HepG2 (cell line): ENCODE measurements at regions not wholly inside any gene's neighbourhood (a gene's known extent, or its start where the extent isn't known, plus 50 kb on each side); places are given as distances from the start of the nearest gene placed in this dataset.

ENCODE experiments used
- ATAC-seq: fragments of 200-7000 bp; cut with Tn5 transposase; 3 replicates; pipeline ENCODE4 v1.9.1; 2020; ENCODE audit warnings: mild to moderate bottlenecking, moderate library complexity
- BruUV-seq: library from RNA; stranded (reverse); fragments of 400-500 nt; replicated peaks from 2 replicates; lab custom pipeline; 2021; lab: Mats Ljungman, UMichigan
- CTCF ChIA-PET: fragments of 300-600 bp; formaldehyde crosslinking; extraction: SDS; loops from one replicate; lab custom pipeline; 2021; ENCODE audit warnings: low total read pairs, inconsistent platforms, low intra/inter-chr PET ratio; lab: Yijun Ruan, JAX
- POLR2A ChIA-PET: fragments of 350-600 bp; sonication (Branson Sonifier 250); formaldehyde crosslinking; loops from one replicate; lab custom pipeline; 2020; ENCODE audit warnings: antibody characterized with exemption, inconsistent platforms; lab: Yijun Ruan, JAX
- DNase-seq: peaks from one replicate; pipeline ENCODE4 v3.0.0-alpha.2; 2015; ENCODE audit warnings: low spot score
- FAIRE-seq: peaks from 3 replicates; lab custom pipeline; 2011; peaks lifted over from hg19 to GRCh38; lab: Jason Lieb, UNC
- H2AFZ ChIP-seq: one replicate; pipeline ENCODE4 v1.6.1; 2011; ENCODE audit warnings: low read length, inconsistent platforms
- H3K27ac ChIP-seq: fragments of 300-600 bp; 3 replicates; pipeline ENCODE4 v1.8.0; 2011; ENCODE audit warnings: mixed run types, mild to moderate bottlenecking, mixed read lengths, low read length, inconsistent platforms; ENCODE audit not compliant: insufficient read depth; ENCODE audit errors: extremely low read length
- H3K27me3 ChIP-seq, 2 experiments: fragments of 200-600 bp in 1 of 2; 2 replicates in 1 of 2; 3 replicates in 1 of 2; pipeline versions ENCODE4 v1.6.0 to v1.8.0; 2011; ENCODE audit warnings: low read length in 2 of 2, mild to moderate bottlenecking in 2 of 2, moderate library complexity in 2 of 2, inconsistent platforms in 1 of 2; ENCODE audit not compliant: insufficient read depth in 2 of 2, control insufficient read depth in 1 of 2
- H3K36me3 ChIP-seq, 2 experiments: fragments of 200-600 bp in 1 of 2; replicated peaks in 1 of 2; 2 replicates in 1 of 2; 3 replicates in 1 of 2; pipeline versions ENCODE4 v1.5.1 to v1.8.0; 2011; ENCODE audit warnings: low read length in 2 of 2, inconsistent platforms in 1 of 2; ENCODE audit not compliant: insufficient read depth in 2 of 2, control insufficient read depth in 1 of 2
- H3K4me1 ChIP-seq: 2 replicates; pipeline ENCODE4 v1.5.1; 2012; ENCODE audit warnings: low read length, inconsistent platforms; ENCODE audit not compliant: insufficient read depth
- H3K4me2 ChIP-seq: 2 replicates; pipeline ENCODE4 v1.6.0; 2011; ENCODE audit warnings: low read depth, low read length, inconsistent platforms
- H3K4me3 ChIP-seq, 3 experiments: fragments of 200-600 bp in 1 of 3; sonication (generic), shearing (Covaris generic) in 1 of 3; replicated peaks in 1 of 3; 2 replicates each; pipeline ENCODE4 v1.5.1; 2011 to 2016; ENCODE audit warnings: low read length in 3 of 3, inconsistent platforms in 2 of 3, low read depth in 2 of 3, mild to moderate bottlenecking in 2 of 3, control low read depth in 1 of 3, mixed read lengths in 1 of 3; ENCODE audit not compliant: insufficient read depth in 1 of 3
- H3K79me2 ChIP-seq: one replicate; pipeline ENCODE4 v1.6.1; 2011; ENCODE audit warnings: low read length, inconsistent platforms; ENCODE audit not compliant: insufficient read depth
- H3K9ac ChIP-seq: 2 replicates; pipeline ENCODE4 v1.6.0; 2011; ENCODE audit warnings: mild to moderate bottlenecking, low read depth, low read length, inconsistent platforms; ENCODE audit not compliant: insufficient read depth
- H3K9me3 ChIP-seq: 2 replicates; pipeline ENCODE4 v1.5.1; 2012; ENCODE audit warnings: mild to moderate bottlenecking, low read length
- H4K20me1 ChIP-seq: 2 replicates; pipeline ENCODE4 v1.6.0; 2011; ENCODE audit warnings: inconsistent platforms, mild to moderate bottlenecking, low read length, moderate library complexity; ENCODE audit not compliant: insufficient read depth
- ARID4A ChIP-seq: sonication (generic); formaldehyde crosslinking; IDR thresholded peaks from 2 replicates; pipeline ENCODE4 v1.5.0; 2020; ENCODE audit warnings: mild to moderate bottlenecking, missing genetic modification reagents, borderline replicate concordance
- KLF11 ChIP-seq: IDR thresholded peaks from 2 replicates; pipeline ENCODE4 v1.6.1; 2016; ENCODE audit warnings: missing compliant biosample characterization
- POLR2A ChIP-seq, 2 experiments: IDR thresholded peaks; 2 replicates each; pipeline ENCODE4 v1.6.1; 2011; ENCODE audit warnings: low read depth in 2 of 2, low read length in 2 of 2, mild to moderate bottlenecking in 1 of 2, moderate library complexity in 1 of 2; ENCODE audit not compliant: insufficient read depth in 1 of 2
- PRDM10 ChIP-seq: sonication (generic); formaldehyde crosslinking; IDR thresholded peaks from 2 replicates; pipeline ENCODE4 v1.4.0; 2020; ENCODE audit warnings: low read depth, missing genetic modification reagents
- SPEN ChIP-seq: sonication (generic); formaldehyde crosslinking; IDR thresholded peaks from 2 replicates; pipeline ENCODE4 v1.5.1; 2020; ENCODE audit warnings: low read depth, mild to moderate bottlenecking, missing genetic modification reagents
- STAG1 ChIP-seq: sonication (generic); formaldehyde crosslinking; IDR thresholded peaks from 2 replicates; pipeline ENCODE4 v1.4.0; 2020; ENCODE audit warnings: missing genetic modification reagents
- ZSCAN5A ChIP-seq: sonication (generic); formaldehyde crosslinking; IDR thresholded peaks from 2 replicates; pipeline ENCODE4 v1.8.0; 2022; ENCODE audit warnings: mild to moderate bottlenecking, missing genetic modification reagents, borderline replicate concordance
- WGBS: methylation state at CpG from one replicate; pipeline ENCODE4 v1.1.6; 2017; ENCODE audit warnings: low lambda C conversion rate; 5-methylcytosine and 5-hydroxymethylcytosine counted together
- in situ Hi-C: cut with HindIII; loops from 2 replicates; pipeline ENCODE4 v1.10.0; 2017; ENCODE audit warnings: low pct_unique_long_range_greater_than_20kb; ENCODE audit not compliant: extremely low pct_ligation_motif_present
- intact Hi-C: fragments of 100-400 bp; cut with micrococcal nuclease; formaldehyde crosslinking; loops from one replicate; pipeline ENCODE4 v1.10.0; 2022; ENCODE audit not compliant: unreplicated experiment

- ATAC-seq (no peak; the same call in 2 of the 3 replicates), DNase-seq (no peak), FAIRE-seq (no peak)
- Histone ChIP-seq H3K36me3 (no peaks in the 10 kb centered on the region), H2AFZ (no peak overlapping the region), H3K79me2 (no peaks in the 10 kb centered on the region), H3K4me2 (no peak overlapping the region), H3K4me3 (no peak overlapping the region), H3K9ac (no peak overlapping the region), H3K4me1 (no peaks in the 10 kb centered on the region), H3K9me3 (no peaks in the 10 kb centered on the region), H3K27me3 (peaks cover 2 to 11% of the 10 kb centered on the region in 2 experiments; a peak in 3 of 5 replicates), H4K20me1 (no peaks in the 10 kb centered on the region), H3K27ac (no peak overlapping the region)
- CTCF ChIA-PET = no interaction called here
- in situ Hi-C loops = no loop called here
- intact Hi-C loops = no loop called here
- BruUV-seq = no TSS peak
- POLR2A ChIA-PET = no interaction called here
- 45% methylated on average over 5 of the region's 5 CpGs for WGBS
- TF ChIP-seq POLR2A (IDR thresholded peaks at IDR 0.05; ENCODE audit: insufficient read depth in 1 of 2, low read depth in 2 of 2, low read length in 2 of 2) (no peak), ZSCAN5A (CRISPR knock-in tag) (no peak), PRDM10 (no peak), SPEN (CRISPR knock-in tag) (no peak), STAG1 (CRISPR knock-in tag) (no peak), KLF11 (CRISPR knock-in tag) (no peak), ARID4A (CRISPR knock-in tag) (no peak)
Observed at GRCh38 chr14:35992816-35993683, 166.9 kb downstream of the BRMS1L start.
